ENCODE measurements at regions not wholly inside any gene's neighbourhood (a gene's known extent, or its start where the extent isn't known, plus 50 kb on each side); places are given as distances from the start of the nearest gene placed in this dataset.

DNA sequence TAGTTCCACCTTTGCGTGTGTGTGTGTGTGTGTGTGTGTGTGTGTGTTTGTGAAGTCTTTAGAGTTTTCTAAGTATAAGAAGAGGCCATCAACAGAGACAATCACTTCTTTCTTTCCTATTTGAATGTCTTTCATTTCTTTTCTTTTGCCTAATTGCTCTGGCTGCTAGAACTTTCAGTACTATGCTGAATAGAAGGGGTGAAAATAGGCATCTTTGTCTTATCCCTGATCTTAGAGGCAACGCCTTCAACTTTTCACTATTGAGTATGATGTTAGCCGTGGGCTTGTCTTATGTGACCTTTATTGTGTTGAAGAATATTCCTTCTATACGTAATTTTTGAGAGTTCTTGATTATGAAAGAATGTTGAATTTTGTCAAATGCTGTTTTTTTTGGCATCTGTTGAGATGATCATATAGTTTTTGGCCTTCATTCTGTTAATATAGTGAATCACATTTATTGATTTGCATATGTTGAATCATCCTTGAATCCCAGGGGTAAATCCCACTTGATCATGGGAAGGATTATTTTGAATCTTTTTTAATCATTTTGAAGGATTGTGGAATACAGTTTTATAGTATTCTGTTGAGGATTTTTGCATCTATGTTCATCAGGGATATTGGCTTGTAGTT lies 134.8 kb upstream of the CD180 start:
- no peak for TF ChIP-seq CTCF (IDR thresholded peaks at IDR 0.05)
- TF ChIP-seq POLR2A (IDR thresholded peaks at IDR 0.05), result no peak
- TF ChIP-seq EP300 (IDR thresholded peaks at IDR 0.05), result no peak

Measured in tibial nerve (tissue), 4 donors.